ENCODE measurements at regions not wholly inside any gene's neighbourhood (a gene's known extent, or its start where the extent isn't known, plus 50 kb on each side); places are given as distances from the start of the nearest gene placed in this dataset.

GRCh38 chr2:12251749-12252148 is 465.0 kb upstream of the TRIB2 start:
- FAIRE-seq (no peak), ATAC-seq (no peak), DNase-seq (ENCODE audit: low read depth in 1 of 2, low spot score in 1 of 2) (no peak)
- Histone ChIP-seq H3K4me2 (no peak overlapping the region), H3K4me1 (no peaks in the 10 kb centered on the region), H3K4me3 (no peak overlapping the region), H3K27ac (no peak overlapping the region), H3K9me3 (no peaks in the 10 kb centered on the region)
- ChIA-PET POLR2A (no interaction called here), CTCF (no interaction called here)
- TF ChIP-seq NPAS2 (CRISPR knock-in tag; IDR thresholded peaks at IDR 0.05; ENCODE audit: borderline replicate concordance) (no peak), HOXB5 (CRISPR knock-in tag; IDR thresholded peaks at IDR 0.05) (no peak), EHMT2 (IDR thresholded peaks at IDR 0.05; ENCODE audit: low read depth) (no peak), EHF (CRISPR knock-in tag; IDR thresholded peaks at IDR 0.05) (no peak), RNF2 (IDR thresholded peaks at IDR 0.05; ENCODE audit: borderline replicate concordance, low read depth) (no peak), EP300 (IDR thresholded peaks at IDR 0.05) (no peak), BCL3 (IDR thresholded peaks at IDR 0.05) (no peak), RAD21 (conservative IDR thresholded peaks at IDR 0.05 in 1 of 2, IDR thresholded peaks at IDR 0.05 in 1 of 2) (no peak), BHLHE40 (IDR thresholded peaks at IDR 0.05; ENCODE audit: low read depth, low read length) (no peak), FOXS1 (CRISPR knock-in tag; IDR thresholded peaks at IDR 0.05) (no peak), ZSCAN20 (CRISPR knock-in tag; IDR thresholded peaks at IDR 0.05) (no peak), MAZ (IDR thresholded peaks at IDR 0.05; ENCODE audit: borderline replicate concordance, low read depth, low read length) (no peak)
- TF ChIP-seq, protein P1, sequence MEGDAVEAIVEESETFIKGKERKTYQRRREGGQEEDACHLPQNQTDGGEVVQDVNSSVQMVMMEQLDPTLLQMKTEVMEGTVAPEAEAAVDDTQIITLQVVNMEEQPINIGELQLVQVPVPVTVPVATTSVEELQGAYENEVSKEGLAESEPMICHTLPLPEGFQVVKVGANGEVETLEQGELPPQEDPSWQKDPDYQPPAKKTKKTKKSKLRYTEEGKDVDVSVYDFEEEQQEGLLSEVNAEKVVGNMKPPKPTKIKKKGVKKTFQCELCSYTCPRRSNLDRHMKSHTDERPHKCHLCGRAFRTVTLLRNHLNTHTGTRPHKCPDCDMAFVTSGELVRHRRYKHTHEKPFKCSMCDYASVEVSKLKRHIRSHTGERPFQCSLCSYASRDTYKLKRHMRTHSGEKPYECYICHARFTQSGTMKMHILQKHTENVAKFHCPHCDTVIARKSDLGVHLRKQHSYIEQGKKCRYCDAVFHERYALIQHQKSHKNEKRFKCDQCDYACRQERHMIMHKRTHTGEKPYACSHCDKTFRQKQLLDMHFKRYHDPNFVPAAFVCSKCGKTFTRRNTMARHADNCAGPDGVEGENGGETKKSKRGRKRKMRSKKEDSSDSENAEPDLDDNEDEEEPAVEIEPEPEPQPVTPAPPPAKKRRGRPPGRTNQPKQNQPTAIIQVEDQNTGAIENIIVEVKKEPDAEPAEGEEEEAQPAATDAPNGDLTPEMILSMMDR (IDR thresholded peaks at IDR 0.05), result no peak
- TF ChIP-seq, protein P2, sequence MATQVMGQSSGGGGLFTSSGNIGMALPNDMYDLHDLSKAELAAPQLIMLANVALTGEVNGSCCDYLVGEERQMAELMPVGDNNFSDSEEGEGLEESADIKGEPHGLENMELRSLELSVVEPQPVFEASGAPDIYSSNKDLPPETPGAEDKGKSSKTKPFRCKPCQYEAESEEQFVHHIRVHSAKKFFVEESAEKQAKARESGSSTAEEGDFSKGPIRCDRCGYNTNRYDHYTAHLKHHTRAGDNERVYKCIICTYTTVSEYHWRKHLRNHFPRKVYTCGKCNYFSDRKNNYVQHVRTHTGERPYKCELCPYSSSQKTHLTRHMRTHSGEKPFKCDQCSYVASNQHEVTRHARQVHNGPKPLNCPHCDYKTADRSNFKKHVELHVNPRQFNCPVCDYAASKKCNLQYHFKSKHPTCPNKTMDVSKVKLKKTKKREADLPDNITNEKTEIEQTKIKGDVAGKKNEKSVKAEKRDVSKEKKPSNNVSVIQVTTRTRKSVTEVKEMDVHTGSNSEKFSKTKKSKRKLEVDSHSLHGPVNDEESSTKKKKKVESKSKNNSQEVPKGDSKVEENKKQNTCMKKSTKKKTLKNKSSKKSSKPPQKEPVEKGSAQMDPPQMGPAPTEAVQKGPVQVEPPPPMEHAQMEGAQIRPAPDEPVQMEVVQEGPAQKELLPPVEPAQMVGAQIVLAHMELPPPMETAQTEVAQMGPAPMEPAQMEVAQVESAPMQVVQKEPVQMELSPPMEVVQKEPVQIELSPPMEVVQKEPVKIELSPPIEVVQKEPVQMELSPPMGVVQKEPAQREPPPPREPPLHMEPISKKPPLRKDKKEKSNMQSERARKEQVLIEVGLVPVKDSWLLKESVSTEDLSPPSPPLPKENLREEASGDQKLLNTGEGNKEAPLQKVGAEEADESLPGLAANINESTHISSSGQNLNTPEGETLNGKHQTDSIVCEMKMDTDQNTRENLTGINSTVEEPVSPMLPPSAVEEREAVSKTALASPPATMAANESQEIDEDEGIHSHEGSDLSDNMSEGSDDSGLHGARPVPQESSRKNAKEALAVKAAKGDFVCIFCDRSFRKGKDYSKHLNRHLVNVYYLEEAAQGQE (IDR thresholded peaks at IDR 0.05), result no peak

GRCh38 chr2:12253167-12253778 is 463.5 kb upstream of the TRIB2 start:
- CTCF ChIA-PET, result no interaction called here

More at GRCh38 chr2:12253167-12253778, 463.5 kb upstream of the TRIB2 start:
- POLR2A ChIA-PET, result no interaction called here
- ATAC-seq (no peak), DNase-seq (ENCODE audit: low read depth in 1 of 2, low spot score in 1 of 2) (no peak), FAIRE-seq (no peak)
- H3K27ac ChIP-seq, result no peak overlapping the region
- H3K9me3 ChIP-seq, result no peaks in the 10 kb centered on the region
- 2% methylated on average over 2 of the region's 2 CpGs for WGBS (ENCODE audit: missing lambda C conversion rate)
- H3K4me3 ChIP-seq, result no peak overlapping the region
- TF ChIP-seq, protein P3, sequence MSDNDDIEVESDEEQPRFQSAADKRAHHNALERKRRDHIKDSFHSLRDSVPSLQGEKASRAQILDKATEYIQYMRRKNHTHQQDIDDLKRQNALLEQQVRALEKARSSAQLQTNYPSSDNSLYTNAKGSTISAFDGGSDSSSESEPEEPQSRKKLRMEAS (IDR thresholded peaks at IDR 0.05), result no peak
- TF ChIP-seq POLR2AphosphoS2 (conservative IDR thresholded peaks at IDR 0.05; ENCODE audit: low read length), result no peak
- no peak overlapping the region for H3K4me2 ChIP-seq
- H3K4me1 ChIP-seq, result no peaks in the 10 kb centered on the region

All from A549 (cell line).